Thyroid gland (tissue), 4 donors: ENCODE measurements at regions not wholly inside any gene's neighbourhood (a gene's known extent, or its start where the extent isn't known, plus 50 kb on each side); places are given as distances from the start of the nearest gene placed in this dataset.
A peak's percentile ranks its signal among the peaks of the same experiment; 100 is the strongest.

ENCODE experiments used
- DNase-seq, 2 donors: peaks; one replicate each; pipeline ENCODE4 v3.0.0-alpha.2; 2019
- H3K27ac ChIP-seq, 3 donors: fragments of 200-600 bp; sonication (generic); 1 replicate in 2 of 3; 2 replicates in 1 of 3; pipeline ENCODE4 v1.5.1; 2016 to 2019; ENCODE audit warnings: mild to moderate bottlenecking in 1 of 3, moderate library complexity in 1 of 3
- H3K27me3 ChIP-seq: fragments of 200-600 bp; sonication (generic); one replicate; pipeline ENCODE4 v1.5.1; 2019
- H3K36me3 ChIP-seq, 2 donors: fragments of 200-600 bp; sonication (generic); one replicate each; pipeline ENCODE4 v1.5.1; 2016 to 2019
- H3K4me1 ChIP-seq, 2 donors: fragments of 200-600 bp; sonication (generic); one replicate each; pipeline ENCODE4 v1.5.1; 2017 to 2019
- H3K4me3 ChIP-seq, 3 donors: fragments of 200-600 bp; sonication (generic); replicated peaks in 1 of 3; 1 replicate in 2 of 3; 2 replicates in 1 of 3; pipeline ENCODE4 v1.5.1; 2016; ENCODE audit warnings: mild to moderate bottlenecking in 1 of 3
- H3K9me3 ChIP-seq: fragments of 200-600 bp; sonication (generic); one replicate; pipeline ENCODE4 v1.5.1; 2017
- POLR2A ChIP-seq, 2 donors: fragments of 450-650 bp; IDR thresholded peaks; one replicate each; pipeline ENCODE4 v1.6.1; 2017; ENCODE audit warnings: antibody characterized with exemption in 2 of 2, mild to moderate bottlenecking in 2 of 2, moderate library complexity in 1 of 2
- WGBS, 2 donors: methylation state at CpG; one replicate each; pipeline ENCODE4 v1.1.5; 2017; 5-methylcytosine and 5-hydroxymethylcytosine counted together
- intact Hi-C: fragments of 100-400 bp; cut with DNase I; formaldehyde crosslinking; loops from one replicate; pipeline ENCODE4 v1.15.1; 2023
- TF ChIP-seq, protein P1 (sequence below), 6 experiments: fragments of 200-600 bp in 3 of 6; fragments of 450-650 bp in 3 of 6; sonication (generic) in 3 of 6; IDR thresholded peaks; one replicate each; pipeline ENCODE4 v1.5.1; 2016 to 2019; ENCODE audit warnings: antibody characterized with exemption in 6 of 6, mild to moderate bottlenecking in 2 of 6, inconsistent platforms in 1 of 6, moderate library complexity in 1 of 6

DNA sequence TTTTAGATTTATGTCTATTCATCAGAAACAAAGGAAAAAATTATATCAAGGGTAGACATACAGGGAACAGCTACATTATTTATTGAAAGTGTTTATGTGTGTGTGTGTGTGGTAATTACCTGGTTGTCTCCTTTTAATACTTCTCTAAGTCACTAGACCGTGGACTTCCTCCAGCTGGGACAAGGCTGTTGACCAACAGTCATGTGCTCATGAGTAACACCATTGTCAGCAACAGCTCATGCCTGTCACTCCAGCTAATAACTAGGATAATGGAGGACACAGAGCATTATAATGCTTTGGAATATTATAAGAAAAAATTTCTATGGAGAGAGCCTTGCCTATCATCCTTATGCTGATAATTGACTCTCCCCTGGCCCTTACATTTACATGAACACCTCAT lies 125.3 kb upstream of the SALL1 start:
- no peaks in the 10 kb centered on the region for H3K36me3 ChIP-seq
- 81 to 84% methylated on average over 1 of the region's 1 CpG for WGBS, 2 donors
- no peaks in the 10 kb centered on the region for H3K27me3 ChIP-seq
- no peak for DNase-seq
- H3K27ac ChIP-seq, result no peak overlapping the region
- H3K9me3 ChIP-seq, result no peaks in the 10 kb centered on the region
- H3K4me1 ChIP-seq, result no peaks in the 10 kb centered on the region
- intact Hi-C loops, result no loop called here
- TF ChIP-seq POLR2A (IDR thresholded peaks at IDR 0.05), result no peak
- TF ChIP-seq, protein P1, sequence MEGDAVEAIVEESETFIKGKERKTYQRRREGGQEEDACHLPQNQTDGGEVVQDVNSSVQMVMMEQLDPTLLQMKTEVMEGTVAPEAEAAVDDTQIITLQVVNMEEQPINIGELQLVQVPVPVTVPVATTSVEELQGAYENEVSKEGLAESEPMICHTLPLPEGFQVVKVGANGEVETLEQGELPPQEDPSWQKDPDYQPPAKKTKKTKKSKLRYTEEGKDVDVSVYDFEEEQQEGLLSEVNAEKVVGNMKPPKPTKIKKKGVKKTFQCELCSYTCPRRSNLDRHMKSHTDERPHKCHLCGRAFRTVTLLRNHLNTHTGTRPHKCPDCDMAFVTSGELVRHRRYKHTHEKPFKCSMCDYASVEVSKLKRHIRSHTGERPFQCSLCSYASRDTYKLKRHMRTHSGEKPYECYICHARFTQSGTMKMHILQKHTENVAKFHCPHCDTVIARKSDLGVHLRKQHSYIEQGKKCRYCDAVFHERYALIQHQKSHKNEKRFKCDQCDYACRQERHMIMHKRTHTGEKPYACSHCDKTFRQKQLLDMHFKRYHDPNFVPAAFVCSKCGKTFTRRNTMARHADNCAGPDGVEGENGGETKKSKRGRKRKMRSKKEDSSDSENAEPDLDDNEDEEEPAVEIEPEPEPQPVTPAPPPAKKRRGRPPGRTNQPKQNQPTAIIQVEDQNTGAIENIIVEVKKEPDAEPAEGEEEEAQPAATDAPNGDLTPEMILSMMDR (IDR thresholded peaks at IDR 0.05), result no peak
- H3K4me3 ChIP-seq, result no peak overlapping the region

DNA sequence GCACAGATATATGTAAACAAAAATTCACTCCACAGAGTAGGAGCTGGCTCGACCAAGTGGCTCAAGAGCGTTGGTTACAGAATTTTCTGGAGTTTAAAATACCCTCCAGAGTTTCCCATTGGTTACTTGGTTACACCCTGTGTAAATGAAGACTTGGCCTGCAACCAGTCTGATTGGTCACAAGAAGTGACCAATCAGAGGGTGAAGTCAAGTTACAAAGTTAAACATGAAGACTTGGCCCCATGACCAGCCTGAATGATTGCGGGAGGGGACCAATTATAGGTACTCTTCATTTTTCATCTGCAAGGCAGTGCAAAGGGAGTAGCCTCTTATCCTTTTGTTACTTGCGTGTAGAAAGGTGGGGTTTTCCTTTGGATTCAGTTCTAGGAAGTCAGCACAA lies 121.3 kb upstream of the SALL1 start:
- WGBS, 2 donors, result 76 to 85% methylated on average over 4 of the region's 4 CpGs
- no peak overlapping the region for H3K27ac ChIP-seq
- H3K4me3 ChIP-seq, result no peak overlapping the region
- no peaks in the 10 kb centered on the region for H3K27me3 ChIP-seq
- no peaks in the 10 kb centered on the region for H3K9me3 ChIP-seq
- H3K36me3 ChIP-seq, result no peaks in the 10 kb centered on the region
- intact Hi-C loops, result no loop called here
- TF ChIP-seq POLR2A (IDR thresholded peaks at IDR 0.05), result no peak
- TF ChIP-seq, protein P1 (IDR thresholded peaks at IDR 0.05), result no peak
- H3K4me1 ChIP-seq, result no peaks in the 10 kb centered on the region
- no peak for DNase-seq

DNA sequence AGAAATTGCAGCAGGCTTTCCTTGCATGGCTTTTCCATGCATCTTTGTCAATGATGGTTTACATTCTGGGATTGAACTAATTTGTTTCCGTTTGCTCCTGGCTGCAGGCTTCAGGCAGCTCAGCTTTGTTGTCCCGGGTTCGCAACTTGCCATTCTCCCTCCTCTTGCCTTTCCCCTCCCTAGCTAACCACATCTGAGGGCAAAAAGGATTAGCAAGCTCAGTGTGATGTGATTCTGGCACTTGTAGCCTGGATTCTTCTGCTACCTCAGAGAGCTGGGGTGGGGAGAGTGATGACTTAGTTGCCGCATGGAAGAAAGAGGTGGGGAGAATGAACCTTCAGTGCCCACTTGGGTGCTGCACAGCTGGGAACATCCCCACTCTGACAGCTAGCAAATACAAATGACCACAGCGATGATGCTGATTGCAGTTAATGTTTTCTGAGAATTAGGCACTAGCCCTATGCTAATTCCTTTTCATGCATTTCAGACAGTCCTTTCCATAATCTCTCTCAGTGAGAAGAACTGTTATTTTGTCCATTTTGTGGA lies 120.2 kb upstream of the SALL1 start:
- H3K27ac ChIP-seq, result no peak overlapping the region
- 71 to 81% methylated on average over 5 of the region's 5 CpGs for WGBS, 2 donors
- no peaks in the 10 kb centered on the region for H3K27me3 ChIP-seq

DNA sequence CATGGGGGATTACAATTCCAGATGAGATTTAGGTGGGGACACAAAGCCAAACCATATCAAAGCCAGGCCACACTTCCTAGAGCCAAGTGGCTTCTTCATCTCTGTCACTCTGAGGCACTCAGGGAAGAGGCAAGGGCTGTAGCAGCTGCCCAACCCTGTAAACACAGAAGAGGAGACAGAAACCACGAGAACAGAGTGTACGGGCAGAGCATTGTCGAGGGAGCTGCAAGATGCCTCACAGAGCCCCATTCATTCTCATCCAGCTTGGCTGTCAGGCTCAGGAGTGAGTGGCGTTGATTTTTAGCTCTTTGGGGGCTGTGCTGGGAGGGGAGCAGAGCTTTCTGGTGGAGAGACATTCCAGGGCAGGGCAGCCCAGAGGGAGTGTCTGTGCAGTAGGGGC lies 117.2 kb upstream of the SALL1 start:
- H3K9me3 ChIP-seq, result no peaks in the 10 kb centered on the region
- no peak overlapping the region for H3K4me3 ChIP-seq
- no peak overlapping the region for H3K27ac ChIP-seq
- WGBS, 2 donors, result 63 to 65% methylated on average over 4 of the region's 4 CpGs
- intact Hi-C loops, result no loop called here
- DNase-seq, result no peak
- no peak for TF ChIP-seq POLR2A (IDR thresholded peaks at IDR 0.05)
- TF ChIP-seq, protein P1 (IDR thresholded peaks at IDR 0.05), result no peak
- H3K27me3 ChIP-seq, result no peaks in the 10 kb centered on the region
- H3K36me3 ChIP-seq, result no peaks in the 10 kb centered on the region
- H3K4me1 ChIP-seq, result no peaks in the 10 kb centered on the region

More for the DNA sequence above, 120.2 kb upstream of the SALL1 start:
- Histone ChIP-seq H3K9me3 (no peaks in the 10 kb centered on the region), H3K4me1 (no peaks in the 10 kb centered on the region), H3K36me3 (no peaks in the 10 kb centered on the region), H3K4me3 (no peak overlapping the region)
- no peak for DNase-seq
- TF ChIP-seq POLR2A (IDR thresholded peaks at IDR 0.05), result no peak
- intact Hi-C loops, result no loop called here

DNA sequence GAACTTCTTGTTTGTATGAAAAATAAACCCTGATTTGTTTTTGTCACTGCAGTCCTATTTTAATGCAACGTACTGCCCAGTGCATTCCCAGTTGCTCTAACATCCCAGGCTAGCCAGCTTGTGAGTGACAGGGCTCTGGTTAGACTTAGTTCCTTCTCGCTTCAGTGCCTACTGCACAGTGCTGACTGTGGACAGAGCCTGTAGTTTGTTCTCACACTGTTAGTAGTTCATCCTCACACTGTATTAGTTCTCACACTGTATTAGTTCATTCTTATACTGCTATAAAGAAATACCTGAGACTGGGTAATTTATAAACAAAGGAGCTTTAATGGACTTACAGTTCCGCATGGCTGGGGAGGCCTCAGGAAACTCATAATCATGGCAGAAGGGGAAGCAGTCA lies 116.6 kb upstream of the SALL1 start:
- peak; percentile 8 to 12 for DNase-seq
- Histone ChIP-seq H3K9me3 (no peaks in the 10 kb centered on the region), H3K27ac (no peak overlapping the region), H3K4me1 (no peaks in the 10 kb centered on the region), H3K36me3 (no peaks in the 10 kb centered on the region), H3K27me3 (no peaks in the 10 kb centered on the region), H3K4me3 (no peak overlapping the region)
- TF ChIP-seq, protein P1 (IDR thresholded peaks at IDR 0.05), result no peak
- TF ChIP-seq POLR2A (IDR thresholded peaks at IDR 0.05), result no peak
- intact Hi-C loops, result no loop called here
- WGBS, 2 donors, result 65 to 66% methylated on average over 3 of the region's 3 CpGs

DNA sequence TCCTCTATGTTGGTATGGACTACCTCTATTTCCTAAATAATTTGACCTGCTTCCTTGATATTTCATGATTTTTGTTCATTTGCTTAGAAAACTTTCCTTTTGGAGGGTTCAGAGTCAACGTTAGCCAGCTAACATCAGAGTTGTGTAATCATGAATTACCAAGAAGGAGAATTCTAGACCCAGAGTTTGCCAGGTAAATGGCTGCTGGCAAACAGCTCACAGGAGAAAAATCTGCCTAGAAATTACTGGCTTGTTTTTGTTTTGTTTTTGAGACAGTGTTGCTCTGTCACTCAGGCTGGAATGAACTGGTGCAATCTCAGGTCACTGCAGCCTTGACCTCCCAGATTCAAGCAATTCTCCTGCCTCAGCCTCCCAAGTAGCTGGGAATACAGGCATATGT lies 111.4 kb upstream of the SALL1 start:
- Histone ChIP-seq H3K9me3 (no peaks in the 10 kb centered on the region), H3K27me3 (no peaks in the 10 kb centered on the region), H3K4me3 (no peak overlapping the region), H3K36me3 (no peaks in the 10 kb centered on the region), H3K27ac (no peak overlapping the region), H3K4me1 (no peaks in the 10 kb centered on the region)
- WGBS, 2 donors, result 84 to 88% methylated on average over 1 of the region's 1 CpG
- intact Hi-C loops, result no loop called here
- TF ChIP-seq POLR2A (IDR thresholded peaks at IDR 0.05), result no peak
- TF ChIP-seq, protein P1 (IDR thresholded peaks at IDR 0.05), result no peak
- DNase-seq, result no peak
